Small intestine (tissue), 7 donors: ENCODE measurements at regions not wholly inside any gene's neighbourhood (a gene's known extent, or its start where the extent isn't known, plus 50 kb on each side); places are given as distances from the start of the nearest gene placed in this dataset.
A peak's percentile ranks its signal among the peaks of the same experiment; 100 is the strongest.
"Not testable (repeated sequence)": the region's sequence is repeated elsewhere in the genome, so short reads cannot be mapped to it uniquely, and the experiment has no call there.

Source experiments
- DNase-seq, 2 donors: peaks; one replicate each; pipeline versions ENCODE4 v3.0.0 to v3.0.0-alpha.2; 2013
- FAIRE-seq: peaks from 2 replicates; lab custom pipeline; 2012; peaks lifted over from hg19 to GRCh38; lab: Jason Lieb, UNC
- H3K27ac ChIP-seq, 3 donors: one replicate each; pipeline ENCODE4 v1.5.1; 2013; ENCODE audit warnings: low read length in 2 of 3, mild to moderate bottlenecking in 2 of 3, control low read depth in 1 of 3, inconsistent platforms in 1 of 3, low read depth in 1 of 3, moderate library complexity in 1 of 3
- H3K27me3 ChIP-seq, 3 donors: one replicate each; pipeline ENCODE4 v1.6.1; 2013; ENCODE audit warnings: low read length in 3 of 3, inconsistent platforms in 1 of 3; ENCODE audit not compliant: control insufficient read depth in 3 of 3, insufficient read depth in 3 of 3
- H3K36me3 ChIP-seq, 3 donors: one replicate each; pipeline ENCODE4 v1.6.1; 2013; ENCODE audit warnings: low read length in 3 of 3, inconsistent platforms in 1 of 3, low read depth in 1 of 3, mild to moderate bottlenecking in 1 of 3, moderate library complexity in 1 of 3; ENCODE audit not compliant: control insufficient read depth in 3 of 3, insufficient read depth in 2 of 3
- H3K4me1 ChIP-seq, 3 donors: one replicate each; pipeline ENCODE4 v1.6.1; 2013; ENCODE audit warnings: low read length in 2 of 3, inconsistent platforms in 1 of 3, low read depth in 1 of 3, mild to moderate bottlenecking in 1 of 3, moderate library complexity in 1 of 3; ENCODE audit not compliant: control insufficient read depth in 3 of 3, insufficient read depth in 2 of 3
- H3K4me3 ChIP-seq, 3 donors: one replicate each; pipeline ENCODE4 v1.5.1; 2013; ENCODE audit warnings: low read length in 3 of 3, control low read depth in 1 of 3, inconsistent platforms in 1 of 3, low read depth in 1 of 3, mild to moderate bottlenecking in 1 of 3, moderate library complexity in 1 of 3
- H3K9me3 ChIP-seq, 2 donors: one replicate each; pipeline ENCODE4 v1.6.1; 2013; ENCODE audit warnings: low read depth in 1 of 2, low read length in 1 of 2; ENCODE audit not compliant: control insufficient read depth in 2 of 2, insufficient read depth in 1 of 2
- WGBS, 3 donors: extraction: QIAGEN DNeasy Blood & Tissue Kit; methylation state at CpG; one replicate each; pipeline ENCODE4 v1.1.7; 2013; 5-methylcytosine and 5-hydroxymethylcytosine counted together
- donor health status: healthy with polysubstance abuse.
- donor health status: control.
- donor health status: control.
- donor health status: Bipolar disorder and iron deficiency.
- donor health status: healthy.

DNA sequence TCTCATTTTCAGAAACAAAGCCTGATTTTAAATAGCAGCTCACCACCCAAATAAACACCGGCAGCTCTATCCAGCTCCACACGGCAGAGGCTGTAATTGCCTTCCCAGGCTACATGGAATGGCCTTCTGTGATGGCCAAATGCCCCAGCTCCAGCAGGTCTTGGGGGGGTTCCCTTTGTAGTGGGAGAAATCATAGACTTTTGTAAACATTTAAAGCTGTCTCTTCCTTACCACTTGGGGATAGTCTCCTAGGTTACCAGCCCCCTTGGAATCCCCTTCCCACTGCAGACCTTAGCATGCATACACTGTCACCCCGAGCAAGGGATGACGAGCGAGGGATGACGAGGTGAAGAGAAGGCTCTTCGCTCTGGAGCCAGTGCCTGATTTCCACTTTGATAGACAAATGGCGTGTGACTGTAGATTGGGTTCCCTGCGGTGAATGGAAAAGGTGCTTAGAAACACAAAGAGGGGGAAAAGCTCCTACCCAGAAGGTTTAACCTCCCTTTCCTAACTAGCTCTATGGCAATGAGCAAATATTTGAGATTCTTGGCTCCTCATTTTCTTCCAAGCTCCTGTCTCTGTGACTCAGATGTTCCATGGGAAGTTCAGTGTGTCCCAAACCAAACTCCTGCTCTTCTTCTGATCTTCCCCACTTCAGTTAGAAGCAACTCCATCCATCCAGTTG lies 108.0 kb upstream of the CADM1 start:
- Histone ChIP-seq H3K4me3 (no peak overlapping the region), H3K9me3 (no peaks in the 10 kb centered on the region), H3K36me3 (no peaks in the 10 kb centered on the region), H3K27ac (no peak overlapping the region), H3K4me1 (no peaks in the 10 kb centered on the region), H3K27me3 (no peaks in the 10 kb centered on the region)
- no peak for FAIRE-seq
- DNase-seq = no peak
- WGBS, 3 donors = 81 to 90% (median 89%) methylated on average over 9 of the region's 9 CpGs

- WGBS, 3 donors = 82 to 84% (median 83%) methylated on average over 6 of the region's 6 CpGs
- FAIRE-seq = no peak
- no peaks in the 10 kb centered on the region for H3K27me3 ChIP-seq
- no peak for DNase-seq
- no peak overlapping the region for H3K4me3 ChIP-seq
- H3K27ac ChIP-seq = no peak overlapping the region
- no peaks in the 10 kb centered on the region for H3K9me3 ChIP-seq
- no peaks in the 10 kb centered on the region for H3K36me3 ChIP-seq
- H3K4me1 ChIP-seq = no peaks in the 10 kb centered on the region
Measured at GRCh38 chr11:115611343-115611742, 107.1 kb upstream of the CADM1 start.

DNA sequence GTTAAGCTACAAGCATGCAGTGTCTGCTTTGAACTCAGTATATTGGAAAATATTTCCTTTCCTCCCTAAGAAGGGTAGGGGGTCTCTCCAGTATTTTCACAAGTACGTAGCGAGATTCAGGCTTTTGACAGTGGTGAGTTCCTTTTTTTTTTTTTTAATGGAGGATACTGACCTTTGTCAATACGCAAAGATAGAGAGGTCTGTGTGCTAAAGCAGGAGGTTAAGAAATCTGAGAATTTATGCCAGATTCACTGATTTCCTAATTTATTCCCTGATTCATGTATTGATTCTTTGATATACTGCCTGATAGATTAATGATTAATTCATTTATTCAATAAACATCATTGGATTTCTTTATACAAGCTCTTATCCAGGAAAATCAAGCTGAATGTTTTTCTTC lies 106.7 kb upstream of the CADM1 start:
- no peaks in the 10 kb centered on the region for H3K4me1 ChIP-seq
- WGBS, 3 donors = 93 to 96% (median 93%) methylated on average over 3 of the region's 3 CpGs
- no peaks in the 10 kb centered on the region for H3K36me3 ChIP-seq
- no peak for DNase-seq
- no peak overlapping the region for H3K27ac ChIP-seq
- no peaks in the 10 kb centered on the region for H3K27me3 ChIP-seq
- H3K9me3 ChIP-seq = no peaks in the 10 kb centered on the region
- FAIRE-seq = no peak
- no peak overlapping the region for H3K4me3 ChIP-seq

- H3K27ac ChIP-seq, DNase-seq, H3K36me3 ChIP-seq, H3K27me3 ChIP-seq, H3K4me3 ChIP-seq, H3K9me3 ChIP-seq, H3K4me1 ChIP-seq, FAIRE-seq: not testable (repeated sequence)
- WGBS, 3 donors = 82 to 97% (median 95%) methylated on average over 1 of the region's 1 CpG
Measured at GRCh38 chr11:115610234-115610633, 106.0 kb upstream of the CADM1 start.

GRCh38 chr11:115608976-115609375 lies 104.8 kb upstream of the CADM1 start:
- Histone ChIP-seq H3K27me3 (no peaks in the 10 kb centered on the region), H3K36me3 (no peaks in the 10 kb centered on the region), H3K4me3 (no peak overlapping the region), H3K9me3 (no peaks in the 10 kb centered on the region), H3K27ac (no peak overlapping the region), H3K4me1 (no peaks in the 10 kb centered on the region)
- WGBS, 3 donors = 85 to 91% (median 88%) methylated on average over 6 of the region's 6 CpGs
- DNase-seq (no peak), FAIRE-seq (no peak)

DNA sequence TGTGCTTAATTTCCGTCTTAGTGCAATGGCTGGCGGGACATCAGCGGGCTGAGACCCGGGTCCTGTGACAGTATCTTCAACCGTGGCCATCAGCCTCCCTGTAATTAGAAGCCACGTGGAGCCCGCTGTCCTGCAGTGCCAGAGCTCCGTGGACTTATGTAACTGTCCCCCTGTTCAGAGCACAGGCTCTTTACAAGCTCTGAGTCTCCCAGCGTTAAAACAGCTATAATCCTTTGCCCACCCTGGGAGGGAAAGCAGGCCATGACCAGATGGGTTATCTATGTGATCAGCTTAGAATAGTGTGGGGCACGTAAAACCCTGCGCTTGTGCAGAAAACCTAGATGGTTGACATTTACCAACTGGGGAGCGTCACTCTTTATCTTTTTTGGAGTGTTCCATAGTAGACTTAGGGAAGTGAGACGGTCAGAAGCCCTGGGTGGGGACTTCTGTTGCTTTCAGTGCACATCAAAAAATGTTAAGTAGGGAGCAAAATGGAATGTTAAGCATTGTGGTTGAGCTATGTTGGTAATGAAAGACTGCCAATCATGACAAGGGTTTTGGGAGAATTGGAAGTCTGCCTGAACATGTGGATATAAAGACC lies 103.5 kb upstream of the CADM1 start:
- Histone ChIP-seq H3K27ac (no peak overlapping the region), H3K4me3 (no peak overlapping the region), H3K36me3 (no peaks in the 10 kb centered on the region), H3K27me3 (no peaks in the 10 kb centered on the region), H3K4me1 (no peaks in the 10 kb centered on the region), H3K9me3 (no peaks in the 10 kb centered on the region)
- FAIRE-seq (no peak), DNase-seq (no peak)
- 60 to 81% (median 80%) methylated on average over 13 of the region's 13 CpGs for WGBS, 3 donors

GRCh38 chr11:115606498-115607220 lies 102.4 kb upstream of the CADM1 start:
- DNase-seq = peak in 1 of 2 donors; percentile 12
- H3K27ac ChIP-seq = no peak overlapping the region
- no peaks in the 10 kb centered on the region for H3K9me3 ChIP-seq
- 55 to 80% (median 72%) methylated on average over 11 of the region's 11 CpGs for WGBS, 3 donors
- H3K4me1 ChIP-seq = no peaks in the 10 kb centered on the region
- H3K36me3 ChIP-seq = no peaks in the 10 kb centered on the region
- FAIRE-seq = no peak
- no peaks in the 10 kb centered on the region for H3K27me3 ChIP-seq
- H3K4me3 ChIP-seq = no peak overlapping the region

- 69 to 77% (median 70%) methylated on average over 16 of the region's 16 CpGs for WGBS, 3 donors
- DNase-seq (no peak), FAIRE-seq (no peak)
- Histone ChIP-seq H3K27me3 (no peaks in the 10 kb centered on the region), H3K4me3 (no peak overlapping the region), H3K4me1 (no peaks in the 10 kb centered on the region), H3K9me3 (no peaks in the 10 kb centered on the region), H3K36me3 (no peaks in the 10 kb centered on the region), H3K27ac (no peak overlapping the region)
Measured at GRCh38 chr11:115605871-115606497, 101.8 kb upstream of the CADM1 start.
